Putamen (tissue), 1 donor: ENCODE measurements at regions not wholly inside any gene's neighbourhood (a gene's known extent, or its start where the extent isn't known, plus 50 kb on each side); places are given as distances from the start of the nearest gene placed in this dataset.
"Not testable (repeated sequence)": the region's sequence is repeated elsewhere in the genome, so short reads cannot be mapped to it uniquely, and the experiment has no call there.

Source experiments
- DNase-seq: peaks from one replicate; pipeline ENCODE4 v3.0.0-alpha.2; 2016; ENCODE audit warnings: low spot score

GRCh38 chr9:104980039-104980654 lies 52.2 kb upstream of the ABCA1 start:
- no peak for DNase-seq

- no peak for DNase-seq
These were observed 53.7 kb upstream of the ABCA1 start for GRCh38 chr9:104981543-104982129.

DNA sequence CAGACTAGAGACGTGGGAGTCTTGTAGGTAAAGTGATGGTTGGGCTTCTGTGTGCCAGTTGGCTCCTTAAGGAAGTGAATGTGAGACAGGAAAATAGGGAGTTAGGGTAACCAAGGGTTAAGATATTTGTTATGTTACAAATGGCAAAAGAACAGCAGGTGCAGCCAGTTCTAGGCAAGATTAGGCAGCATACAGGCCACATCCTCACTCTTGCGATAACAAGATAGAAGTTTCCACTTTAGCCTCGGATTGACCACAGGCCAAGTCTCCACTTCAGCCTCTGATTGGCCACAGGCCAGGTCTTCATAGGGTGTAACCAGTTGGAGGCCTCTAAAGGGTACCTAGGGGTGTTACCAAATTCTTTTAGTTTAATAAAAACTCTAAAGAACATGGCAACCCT lies 54.6 kb upstream of the ABCA1 start:
- no peak for DNase-seq

GRCh38 chr9:104983491-104983890 lies 55.5 kb upstream of the ABCA1 start:
- DNase-seq = no peak

DNA sequence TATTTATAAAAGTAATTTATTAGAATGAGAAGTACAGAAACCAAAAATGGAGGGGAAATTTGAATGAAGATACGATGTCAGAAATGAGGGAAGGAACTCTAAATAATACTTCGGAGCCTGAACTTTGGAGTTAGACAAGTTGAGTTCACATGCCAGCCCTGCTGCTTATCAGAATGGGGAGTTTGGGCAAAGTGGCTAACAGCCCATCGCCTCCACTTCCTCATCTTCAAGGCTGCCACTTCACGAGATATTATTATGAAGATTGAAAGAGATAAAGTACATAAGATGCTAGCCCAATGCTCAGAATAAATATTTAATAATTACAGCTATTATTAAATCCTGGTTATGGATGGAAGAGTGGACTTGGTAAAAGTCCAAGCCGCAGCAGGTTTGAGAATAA lies 56.2 kb upstream of the ABCA1 start:
- DNase-seq = no peak

DNA sequence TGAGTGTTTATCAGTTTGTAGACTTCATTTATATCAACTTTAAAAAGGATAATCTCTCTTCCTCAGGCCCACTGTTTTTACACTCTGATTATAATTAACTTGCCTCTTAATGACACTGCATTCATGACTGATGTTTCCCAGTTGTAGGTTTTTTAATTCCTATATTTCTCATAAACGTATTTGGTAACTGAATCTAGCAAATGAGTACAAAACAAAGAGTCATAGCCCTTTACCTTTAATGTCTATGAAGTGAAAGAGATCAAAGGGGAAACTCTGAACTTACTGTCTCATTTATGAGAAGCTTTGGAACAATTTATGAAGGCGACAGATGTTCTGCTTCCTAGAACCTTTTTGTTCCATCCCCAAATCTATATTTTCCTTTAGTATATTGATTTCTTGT lies 56.6 kb upstream of the ABCA1 start:
- no peak for DNase-seq

GRCh38 chr9:104984948-104985347 lies 57.0 kb upstream of the ABCA1 start:
- DNase-seq = no peak

GRCh38 chr9:104986096-104986495 lies 58.1 kb upstream of the ABCA1 start:
- DNase-seq = no peak

DNA sequence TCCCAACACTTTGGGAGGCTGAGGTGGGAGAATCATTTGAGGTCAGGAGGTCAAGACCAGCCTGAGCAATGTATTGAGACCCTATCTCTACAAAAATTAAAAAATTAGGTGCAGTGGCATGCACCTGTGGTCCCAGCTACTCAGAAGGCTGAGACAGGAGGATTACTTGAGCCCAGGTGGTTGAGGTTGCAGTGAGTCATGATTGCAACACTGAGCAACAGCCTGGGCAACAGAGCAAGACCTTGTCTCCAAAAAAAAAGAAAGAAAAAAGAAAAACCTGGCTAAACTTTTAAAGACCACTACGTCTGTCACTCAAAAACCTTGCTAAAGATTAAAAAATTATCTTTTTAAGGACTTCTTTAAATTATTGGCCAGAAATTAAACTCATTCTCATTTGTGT lies 59.8 kb upstream of the ABCA1 start:
- no peak for DNase-seq

- DNase-seq = no peak
These were observed 60.6 kb upstream of the ABCA1 start for GRCh38 chr9:104988539-104988938.

DNA sequence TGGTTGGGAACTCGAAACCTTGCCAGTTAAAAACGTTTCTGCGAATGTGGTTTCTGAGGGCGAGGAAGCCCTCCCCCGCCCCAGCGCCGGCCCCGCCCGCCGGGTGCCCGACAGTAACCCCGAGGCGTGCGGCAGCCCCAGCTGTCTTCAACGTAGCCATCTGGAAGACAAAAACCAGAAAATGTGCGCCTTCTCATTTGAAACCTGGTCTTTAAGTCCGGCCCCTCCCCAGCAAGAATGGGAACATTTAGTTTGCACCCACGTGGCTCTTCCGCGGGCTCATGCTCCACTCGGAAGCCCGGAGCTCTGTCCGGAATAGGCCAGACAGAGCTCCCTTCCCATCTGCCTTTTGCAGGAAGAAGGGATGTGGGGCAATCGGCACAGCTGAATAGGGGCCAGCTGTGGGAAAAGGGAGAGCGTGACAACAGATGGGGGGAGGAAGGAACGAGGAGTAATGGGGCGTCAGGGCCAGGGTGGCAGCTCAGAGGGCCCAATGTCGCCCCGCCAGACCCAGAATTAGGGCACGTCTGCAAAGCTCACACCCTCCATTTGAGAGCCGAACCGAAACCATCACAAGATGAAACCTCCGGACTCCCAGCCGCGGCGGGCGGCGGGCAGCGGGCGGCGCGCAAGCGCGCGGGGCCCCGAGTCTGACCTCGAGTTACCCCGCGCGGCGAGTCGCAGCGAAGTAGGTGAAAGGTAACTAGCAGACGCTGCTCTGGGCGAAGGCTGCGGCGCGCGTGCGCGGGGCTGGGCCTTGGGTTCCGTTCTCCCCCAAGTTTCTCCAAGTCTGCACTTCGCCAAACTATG lies 63.4 kb upstream of the ABCA1 start:
- DNase-seq = peak; percentile 89

DNA sequence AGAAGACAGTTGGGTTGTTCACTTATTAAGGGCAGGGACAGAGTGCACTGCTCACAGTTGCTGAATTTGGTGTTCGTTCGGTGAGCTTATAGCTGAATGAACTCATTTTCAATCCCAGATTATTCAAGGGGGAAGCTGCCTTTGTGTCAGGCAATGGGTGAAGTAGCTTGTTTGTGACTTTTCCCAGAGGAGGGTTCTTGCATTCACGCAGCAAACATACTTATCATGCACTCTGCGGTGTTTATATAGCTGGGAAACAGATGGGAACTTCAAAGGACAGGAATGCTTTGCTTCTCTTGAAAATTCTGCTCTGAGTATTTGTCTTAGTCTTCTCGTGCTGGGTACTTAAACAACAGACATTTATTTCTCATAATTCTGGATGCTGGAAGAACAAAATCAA lies 64.7 kb upstream of the ABCA1 start:
- DNase-seq = peak; percentile 22

DNA sequence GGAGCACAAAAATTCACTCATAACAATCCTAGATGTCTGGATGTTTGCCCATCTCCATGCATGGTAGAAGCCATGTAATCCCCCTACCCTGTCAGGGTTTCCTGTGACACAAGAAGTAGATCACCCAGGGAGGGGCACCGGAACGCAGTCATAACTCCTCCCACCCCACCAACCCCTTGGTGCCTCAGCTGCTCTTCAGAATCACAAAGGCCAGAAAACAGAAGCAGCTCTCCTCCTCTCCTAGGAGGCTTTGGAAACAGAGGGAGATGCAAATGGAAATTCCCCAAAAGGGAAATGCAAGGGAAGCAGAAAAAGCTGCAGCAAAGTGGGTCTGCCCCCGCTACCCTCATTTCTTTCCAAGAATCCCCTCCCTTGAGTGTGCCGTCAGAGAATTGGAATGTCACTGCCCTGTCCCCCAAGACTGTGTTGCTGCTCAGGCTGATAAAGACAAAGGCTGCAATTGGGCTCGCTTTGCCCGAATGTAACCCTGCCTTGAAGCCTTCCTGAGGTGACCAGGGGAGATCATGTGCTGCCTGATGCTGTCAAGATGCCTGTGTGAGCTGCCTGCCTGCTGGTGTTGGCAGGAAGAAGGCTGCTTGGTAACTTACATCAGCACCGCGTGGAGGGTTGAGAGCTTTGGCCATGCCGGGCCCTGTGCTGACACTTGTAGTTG lies 65.5 kb upstream of the ABCA1 start:
- DNase-seq = peak; percentile 72

DNA sequence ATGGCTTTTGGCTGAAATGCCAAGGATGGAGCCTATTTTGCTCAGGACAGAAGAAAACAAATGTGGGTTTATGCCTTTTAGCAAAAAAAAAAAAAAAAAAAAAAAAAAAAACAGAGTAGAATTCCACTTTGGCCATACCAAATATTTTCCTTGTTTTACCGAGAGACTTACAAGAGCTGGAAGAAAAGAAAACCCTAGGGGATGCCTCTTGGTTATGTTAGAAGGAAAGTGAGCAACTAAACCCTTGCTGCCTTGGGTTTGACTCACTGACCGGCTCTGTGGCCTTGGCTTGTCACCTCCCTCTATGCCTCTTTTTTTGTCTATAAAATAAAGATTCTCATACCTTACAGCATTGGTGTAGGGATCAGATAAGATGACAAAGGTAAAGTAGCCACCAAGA lies 69.6 kb upstream of the ABCA1 start:
- DNase-seq = no peak

GRCh38 chr9:104999136-104999535 lies 71.2 kb upstream of the ABCA1 start:
- DNase-seq = no peak

DNA sequence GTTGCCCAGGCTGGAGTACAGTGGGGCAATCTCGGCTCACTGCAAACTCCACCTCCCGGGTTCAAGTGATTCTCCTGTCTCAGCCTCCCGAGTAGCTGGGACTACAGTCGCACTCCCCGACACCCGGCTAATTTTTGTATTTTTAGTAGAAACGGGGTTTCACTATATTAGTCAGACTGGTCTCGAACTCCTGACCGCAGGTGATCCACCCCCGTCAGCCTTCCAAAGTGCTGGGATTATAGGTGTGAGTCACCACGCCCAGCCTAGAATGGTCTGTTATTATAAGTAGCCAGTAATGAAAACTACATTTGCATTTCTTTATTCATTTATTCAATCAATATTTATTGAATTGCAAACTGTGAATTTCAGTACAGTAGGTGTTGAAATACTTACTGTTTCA lies 72.6 kb upstream of the ABCA1 start:
- not testable (repeated sequence) for DNase-seq

DNA sequence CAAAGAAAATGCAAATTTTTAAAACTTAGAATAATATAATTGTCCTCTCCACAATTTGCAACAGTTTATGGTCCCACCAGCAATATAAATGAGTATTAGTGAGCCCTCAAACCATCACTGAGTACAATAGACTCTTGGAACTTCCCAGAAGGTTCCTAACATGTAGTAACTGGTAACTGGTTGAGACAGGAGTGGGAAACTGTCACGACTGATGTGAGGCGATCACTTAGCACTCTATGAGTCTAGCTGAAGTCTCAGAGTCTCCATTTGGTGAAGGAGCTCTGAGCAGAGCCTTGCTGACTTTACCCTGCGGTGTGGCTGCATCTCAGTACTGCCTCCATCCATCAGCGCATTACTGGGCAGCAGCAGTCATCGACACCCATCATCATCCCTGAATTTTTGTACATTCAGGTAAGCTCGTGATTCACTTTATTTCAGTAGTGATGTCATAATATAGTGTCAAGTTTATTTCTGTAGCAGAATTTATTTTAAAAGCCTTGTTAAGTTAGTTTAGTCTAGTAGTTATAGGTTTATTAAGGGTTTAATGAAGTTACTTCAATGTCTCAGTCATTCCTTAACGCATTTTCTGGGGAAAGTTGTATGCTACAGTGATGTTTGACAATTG lies 76.6 kb upstream of the ABCA1 start:
- no peak for DNase-seq

DNA sequence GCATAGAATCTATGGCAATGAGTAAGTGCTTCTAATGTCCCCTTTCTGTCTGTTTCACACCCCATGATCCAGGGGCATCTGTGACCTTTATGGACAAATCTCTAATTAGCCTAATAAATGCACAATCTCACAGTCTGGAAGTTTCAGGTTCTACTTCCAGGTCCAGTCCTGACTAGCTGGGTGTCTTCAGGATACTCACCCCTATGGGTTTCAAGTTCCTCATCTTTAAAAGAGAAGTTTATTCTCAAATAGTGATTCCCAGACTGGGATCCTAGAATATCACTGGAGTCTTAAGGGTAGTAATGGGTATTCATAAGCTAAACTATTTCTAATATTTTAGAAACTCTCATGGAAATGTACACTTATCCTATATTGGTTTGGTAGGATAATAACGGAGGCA lies 77.2 kb upstream of the ABCA1 start:
- DNase-seq = no peak

DNA sequence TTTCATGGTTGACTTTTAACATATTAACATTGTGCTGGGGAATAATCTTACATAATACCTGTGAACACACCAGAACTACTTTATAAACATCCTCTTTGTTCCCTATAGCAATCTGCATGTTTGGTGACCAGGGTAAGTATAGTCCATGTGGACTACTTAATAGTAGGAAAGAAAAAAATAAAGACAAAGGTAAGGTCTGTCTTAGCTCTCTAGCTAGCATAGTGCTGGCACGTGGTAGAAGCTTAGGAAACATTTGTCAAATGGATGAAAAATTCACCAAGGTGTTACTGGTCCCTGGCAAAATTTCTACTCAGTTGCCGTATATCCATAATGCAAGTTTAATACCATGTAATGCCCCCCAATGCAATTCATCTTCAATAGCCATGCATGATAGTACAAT lies 78.6 kb upstream of the ABCA1 start:
- no peak for DNase-seq

- no peak for DNase-seq
These were observed 79.2 kb upstream of the ABCA1 start for GRCh38 chr9:105007143-105007542.

- not testable (repeated sequence) for DNase-seq
These were observed 82.1 kb upstream of the ABCA1 start for GRCh38 chr9:105010089-105010488.

DNA sequence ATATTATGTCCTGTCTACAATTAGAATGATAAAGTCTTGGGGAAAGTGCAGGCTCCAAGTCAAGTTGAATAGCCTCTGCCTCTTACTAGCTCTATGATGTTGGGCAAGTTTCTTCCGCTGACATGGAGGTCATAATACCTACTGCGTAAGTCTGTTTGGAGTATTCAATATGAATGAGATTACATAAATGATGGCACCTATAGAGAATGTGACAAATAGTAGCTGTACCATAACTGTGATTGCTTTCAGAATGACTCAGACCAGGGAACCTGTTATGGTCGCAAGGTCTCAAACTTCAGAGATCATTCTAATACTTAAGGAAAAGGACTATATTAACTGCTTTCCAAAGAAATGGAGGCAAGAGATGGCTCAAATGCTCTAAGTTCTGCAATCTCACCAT lies 94.0 kb upstream of the ABCA1 start:
- no peak for DNase-seq
